PC-9 (cell line): ENCODE measurements at regions not wholly inside any gene's neighbourhood (a gene's known extent, or its start where the extent isn't known, plus 50 kb on each side); places are given as distances from the start of the nearest gene placed in this dataset.
"Not testable (repeated sequence)": the region's sequence is repeated elsewhere in the genome, so short reads cannot be mapped to it uniquely, and the experiment has no call there.

Experiments
- EZH2 ChIP-seq: fragments of 200-600 bp; sonication (generic); IDR thresholded peaks from 2 replicates; pipeline ENCODE4 v1.8.0; 2017; ENCODE audit warnings: antibody characterized with exemption, low read depth
- TF ChIP-seq, protein P1 (sequence below): fragments of 200-600 bp; sonication (generic); conservative IDR thresholded peaks from 2 replicates; pipeline ENCODE4 v1.6.1; 2017; ENCODE audit warnings: mixed run types, antibody characterized with exemption, mild to moderate bottlenecking, moderate library complexity

DNA sequence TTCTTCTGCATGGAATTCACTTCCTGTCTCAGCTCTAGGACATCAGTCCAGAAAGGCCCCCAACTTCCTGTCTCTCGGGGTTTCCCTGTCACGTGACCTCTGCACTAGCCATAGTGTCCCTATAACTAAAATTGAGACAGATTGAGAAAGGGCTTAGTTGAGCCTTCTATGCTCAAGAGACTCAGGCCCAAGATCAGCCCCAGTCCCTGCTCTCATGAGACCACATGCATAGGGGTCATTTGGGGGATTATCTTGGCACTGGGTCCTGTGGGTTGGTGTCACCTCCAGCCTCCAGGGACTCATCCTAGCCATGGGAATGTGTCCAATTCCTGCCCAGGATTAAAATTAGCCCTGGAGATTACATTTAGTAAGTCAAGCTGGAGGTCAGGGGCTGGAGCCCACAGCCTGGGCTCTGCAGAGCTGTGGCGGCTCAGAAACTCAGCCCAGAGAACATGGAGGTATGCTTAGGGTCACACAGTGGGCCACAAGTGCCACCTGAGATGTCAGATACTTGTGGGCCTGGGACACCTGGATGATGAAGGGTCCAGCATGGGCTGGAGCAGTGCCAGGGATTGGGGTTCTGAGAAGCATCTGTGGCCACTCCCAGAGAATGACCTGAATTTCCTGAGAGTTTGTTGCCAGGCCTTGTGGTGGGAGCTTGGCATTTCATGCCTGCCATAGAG lies 174.3 kb upstream of the TPTE start:
- TF ChIP-seq, protein P1, sequence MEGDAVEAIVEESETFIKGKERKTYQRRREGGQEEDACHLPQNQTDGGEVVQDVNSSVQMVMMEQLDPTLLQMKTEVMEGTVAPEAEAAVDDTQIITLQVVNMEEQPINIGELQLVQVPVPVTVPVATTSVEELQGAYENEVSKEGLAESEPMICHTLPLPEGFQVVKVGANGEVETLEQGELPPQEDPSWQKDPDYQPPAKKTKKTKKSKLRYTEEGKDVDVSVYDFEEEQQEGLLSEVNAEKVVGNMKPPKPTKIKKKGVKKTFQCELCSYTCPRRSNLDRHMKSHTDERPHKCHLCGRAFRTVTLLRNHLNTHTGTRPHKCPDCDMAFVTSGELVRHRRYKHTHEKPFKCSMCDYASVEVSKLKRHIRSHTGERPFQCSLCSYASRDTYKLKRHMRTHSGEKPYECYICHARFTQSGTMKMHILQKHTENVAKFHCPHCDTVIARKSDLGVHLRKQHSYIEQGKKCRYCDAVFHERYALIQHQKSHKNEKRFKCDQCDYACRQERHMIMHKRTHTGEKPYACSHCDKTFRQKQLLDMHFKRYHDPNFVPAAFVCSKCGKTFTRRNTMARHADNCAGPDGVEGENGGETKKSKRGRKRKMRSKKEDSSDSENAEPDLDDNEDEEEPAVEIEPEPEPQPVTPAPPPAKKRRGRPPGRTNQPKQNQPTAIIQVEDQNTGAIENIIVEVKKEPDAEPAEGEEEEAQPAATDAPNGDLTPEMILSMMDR, result not testable (repeated sequence)
- not testable (repeated sequence) for TF ChIP-seq EZH2
